ENCODE measurements at regions not wholly inside any gene's neighbourhood (a gene's known extent, or its start where the extent isn't known, plus 50 kb on each side); places are given as distances from the start of the nearest gene placed in this dataset.

GRCh38 chr16:17926866-17927399 lies 409.6 kb downstream of the NPIPA8 start:
- no peak for DNase-seq (ENCODE audit: low spot score)
- POLR2A ChIA-PET (ENCODE audit: low non-redundant PET) = no interaction called here
- CTCF ChIA-PET = no interaction called here
- H3K27ac ChIP-seq = no peak overlapping the region
- TF ChIP-seq CTCF (conservative IDR thresholded peaks at IDR 0.05; ENCODE audit: low read depth) = no peak

GRCh38 chr16:17926461-17926860 lies 410.1 kb downstream of the NPIPA8 start:
- TF ChIP-seq CTCF (conservative IDR thresholded peaks at IDR 0.05; ENCODE audit: low read depth) = no peak
- no peak for DNase-seq (ENCODE audit: low spot score)
- POLR2A ChIA-PET (ENCODE audit: low non-redundant PET) = no interaction called here
- H3K27ac ChIP-seq = no peak overlapping the region
- CTCF ChIA-PET = no interaction called here

- CTCF ChIA-PET = no interaction called here
- no peak overlapping the region for H3K27ac ChIP-seq
- no peak for DNase-seq (ENCODE audit: low spot score)
- no peak for TF ChIP-seq CTCF (conservative IDR thresholded peaks at IDR 0.05; ENCODE audit: low read depth)
- POLR2A ChIA-PET (ENCODE audit: low non-redundant PET) = no interaction called here
Observed at GRCh38 chr16:17925761-17926160, 410.8 kb downstream of the NPIPA8 start.

- H3K27ac ChIP-seq = no peak overlapping the region
- ChIA-PET POLR2A (ENCODE audit: low non-redundant PET) (no interaction called here), CTCF (interaction anchor here (0.7 kb wide), 1 partner anchor 17 kb away, joined by 3 read pairs; no protein-coding TSS in a partner anchor)
- TF ChIP-seq CTCF (conservative IDR thresholded peaks at IDR 0.05; ENCODE audit: low read depth) = no peak
- DNase-seq (ENCODE audit: low spot score) = no peak
Observed at GRCh38 chr16:17921357-17921978, 415.1 kb downstream of the NPIPA8 start.

GRCh38 chr16:17917316-17918019 lies 419.1 kb downstream of the NPIPA8 start:
- DNase-seq (ENCODE audit: low spot score) = no peak
- CTCF ChIA-PET = no interaction called here

GRCh38 chr16:17915791-17916190 lies 420.7 kb downstream of the NPIPA8 start:
- TF ChIP-seq CTCF (conservative IDR thresholded peaks at IDR 0.05; ENCODE audit: low read depth) = no peak
- POLR2A ChIA-PET (ENCODE audit: low non-redundant PET) = no interaction called here

More at GRCh38 chr16:17917316-17918019, 419.1 kb downstream of the NPIPA8 start:
- no peak for TF ChIP-seq CTCF (conservative IDR thresholded peaks at IDR 0.05; ENCODE audit: low read depth)
- H3K27ac ChIP-seq = no peak overlapping the region
- POLR2A ChIA-PET (ENCODE audit: low non-redundant PET) = no interaction called here

More at GRCh38 chr16:17915791-17916190, 420.7 kb downstream of the NPIPA8 start:
- CTCF ChIA-PET = no interaction called here
- no peak for DNase-seq (ENCODE audit: low spot score)
- no peak overlapping the region for H3K27ac ChIP-seq

Data from RWPE1 (cell line).